ENCODE measurements at regions not wholly inside any gene's neighbourhood (a gene's known extent, or its start where the extent isn't known, plus 50 kb on each side); places are given as distances from the start of the nearest gene placed in this dataset.

- no peak for TF ChIP-seq CTCF (IDR thresholded peaks at IDR 0.05)
Measured at GRCh38 chr7:108643136-108643535, 73.5 kb downstream of the DNAJB9 start.

GRCh38 chr7:108648989-108649388 lies 79.3 kb downstream of the DNAJB9 start:
- no peak for TF ChIP-seq CTCF (IDR thresholded peaks at IDR 0.05)

- no peak for TF ChIP-seq CTCF (IDR thresholded peaks at IDR 0.05)
Measured at GRCh38 chr7:108650467-108650866, 80.8 kb downstream of the DNAJB9 start.

GRCh38 chr7:108652886-108653285 lies 83.2 kb downstream of the DNAJB9 start:
- no peak for TF ChIP-seq CTCF (IDR thresholded peaks at IDR 0.05)

GRCh38 chr7:108653526-108653925 lies 83.9 kb downstream of the DNAJB9 start:
- TF ChIP-seq CTCF (IDR thresholded peaks at IDR 0.05): no peak

- TF ChIP-seq CTCF (IDR thresholded peaks at IDR 0.05): no peak
Measured at GRCh38 chr7:108659261-108659660, 89.6 kb downstream of the DNAJB9 start.

GRCh38 chr7:108659867-108660266 lies 90.2 kb downstream of the DNAJB9 start:
- no peak for TF ChIP-seq CTCF (IDR thresholded peaks at IDR 0.05)

GRCh38 chr7:108660465-108660864 lies 90.8 kb downstream of the DNAJB9 start:
- peak; percentile 44; the same call in 1 of the 2 replicates for TF ChIP-seq CTCF (IDR thresholded peaks at IDR 0.05)

Measured in LNCAP (cell line).